ENCODE measurements at regions not wholly inside any gene's neighbourhood (a gene's known extent, or its start where the extent isn't known, plus 50 kb on each side); places are given as distances from the start of the nearest gene placed in this dataset.

GRCh38 chr4:24419181-24420034, 164.9 kb downstream of the DHX15 start:
- H3K4me3 ChIP-seq (ENCODE audit: extremely low read depth, insufficient read depth, low read length, poor library complexity, severe bottlenecking): no peak overlapping the region
- no peaks in the 10 kb centered on the region for H3K36me3 ChIP-seq (ENCODE audit: control insufficient read depth, insufficient read depth, low read length)
- no peak overlapping the region for H3K27ac ChIP-seq (ENCODE audit: low read depth, low read length, severe bottlenecking)
- WGBS, 2 experiments (ENCODE audit: insufficient coverage in 2 of 2): 0 to 3% methylated on average over 3 to 4 of the region's 8 CpGs
- no peaks in the 10 kb centered on the region for H3K9me3 ChIP-seq (ENCODE audit: control insufficient read depth, low read length)
- H3K4me1 ChIP-seq (ENCODE audit: control insufficient read depth, insufficient read depth, low read length, poor library complexity, severe bottlenecking): no peaks in the 10 kb centered on the region

GRCh38 chr4:24417206-24417605, 167.1 kb downstream of the DHX15 start:
- H3K4me3 ChIP-seq (ENCODE audit: extremely low read depth, insufficient read depth, low read length, poor library complexity, severe bottlenecking): no peak overlapping the region
- H3K36me3 ChIP-seq (ENCODE audit: control insufficient read depth, insufficient read depth, low read length): no peaks in the 10 kb centered on the region
- H3K4me1 ChIP-seq (ENCODE audit: control insufficient read depth, insufficient read depth, low read length, poor library complexity, severe bottlenecking): no peaks in the 10 kb centered on the region
- H3K27ac ChIP-seq (ENCODE audit: low read depth, low read length, severe bottlenecking): no peak overlapping the region
- no peaks in the 10 kb centered on the region for H3K9me3 ChIP-seq (ENCODE audit: control insufficient read depth, low read length)

GRCh38 chr4:24416293-24416692, 168.1 kb downstream of the DHX15 start:
- Histone ChIP-seq H3K36me3 (ENCODE audit: control insufficient read depth, insufficient read depth, low read length) (no peaks in the 10 kb centered on the region), H3K4me3 (ENCODE audit: extremely low read depth, insufficient read depth, low read length, poor library complexity, severe bottlenecking) (no peak overlapping the region), H3K9me3 (ENCODE audit: control insufficient read depth, low read length) (no peaks in the 10 kb centered on the region), H3K27ac (ENCODE audit: low read depth, low read length, severe bottlenecking) (no peak overlapping the region), H3K4me1 (ENCODE audit: control insufficient read depth, insufficient read depth, low read length, poor library complexity, severe bottlenecking) (no peaks in the 10 kb centered on the region)
- WGBS, 2 experiments (ENCODE audit: insufficient coverage in 2 of 2): 92 to 96% methylated on average over 4 to 5 of the region's 5 CpGs

- 37 to 40% methylated on average over 5 to 7 of the region's 8 CpGs for WGBS, 2 experiments (ENCODE audit: insufficient coverage in 2 of 2)
- no peaks in the 10 kb centered on the region for H3K4me1 ChIP-seq (ENCODE audit: control insufficient read depth, insufficient read depth, low read length, poor library complexity, severe bottlenecking)
- H3K36me3 ChIP-seq (ENCODE audit: control insufficient read depth, insufficient read depth, low read length): no peaks in the 10 kb centered on the region
- H3K4me3 ChIP-seq (ENCODE audit: extremely low read depth, insufficient read depth, low read length, poor library complexity, severe bottlenecking): no peak overlapping the region
- no peak overlapping the region for H3K27ac ChIP-seq (ENCODE audit: low read depth, low read length, severe bottlenecking)
- H3K9me3 ChIP-seq (ENCODE audit: control insufficient read depth, low read length): no peaks in the 10 kb centered on the region
Observed at GRCh38 chr4:24413311-24413784, 171.0 kb downstream of the DHX15 start.

GRCh38 chr4:24411806-24412205, 172.5 kb downstream of the DHX15 start:
- no peak overlapping the region for H3K4me3 ChIP-seq (ENCODE audit: extremely low read depth, insufficient read depth, low read length, poor library complexity, severe bottlenecking)
- WGBS, 2 experiments (ENCODE audit: insufficient coverage in 2 of 2): no CpG with 5 or more reads among the region's 2 CpGs
- no peak overlapping the region for H3K27ac ChIP-seq (ENCODE audit: low read depth, low read length, severe bottlenecking)
- H3K36me3 ChIP-seq (ENCODE audit: control insufficient read depth, insufficient read depth, low read length): no peaks in the 10 kb centered on the region
- no peaks in the 10 kb centered on the region for H3K4me1 ChIP-seq (ENCODE audit: control insufficient read depth, insufficient read depth, low read length, poor library complexity, severe bottlenecking)
- H3K9me3 ChIP-seq (ENCODE audit: control insufficient read depth, low read length): no peaks in the 10 kb centered on the region

- Histone ChIP-seq H3K36me3 (ENCODE audit: control insufficient read depth, insufficient read depth, low read length) (no peaks in the 10 kb centered on the region), H3K27ac (ENCODE audit: low read depth, low read length, severe bottlenecking) (no peak overlapping the region), H3K4me3 (ENCODE audit: extremely low read depth, insufficient read depth, low read length, poor library complexity, severe bottlenecking) (no peak overlapping the region), H3K4me1 (ENCODE audit: control insufficient read depth, insufficient read depth, low read length, poor library complexity, severe bottlenecking) (no peaks in the 10 kb centered on the region), H3K9me3 (ENCODE audit: control insufficient read depth, low read length) (no peaks in the 10 kb centered on the region)
- WGBS, 2 experiments (ENCODE audit: insufficient coverage in 2 of 2): 89 to 91% methylated on average over 2 of the region's 2 CpGs
Observed at GRCh38 chr4:24411299-24411698, 173.1 kb downstream of the DHX15 start.

- WGBS, 2 experiments (ENCODE audit: insufficient coverage in 2 of 2): no CpG with 5 or more reads among the region's 5 CpGs
- Histone ChIP-seq H3K4me1 (ENCODE audit: control insufficient read depth, insufficient read depth, low read length, poor library complexity, severe bottlenecking) (no peaks in the 10 kb centered on the region), H3K27ac (ENCODE audit: low read depth, low read length, severe bottlenecking) (no peak overlapping the region), H3K9me3 (ENCODE audit: control insufficient read depth, low read length) (no peaks in the 10 kb centered on the region), H3K4me3 (ENCODE audit: extremely low read depth, insufficient read depth, low read length, poor library complexity, severe bottlenecking) (no peak overlapping the region), H3K36me3 (ENCODE audit: control insufficient read depth, insufficient read depth, low read length) (no peaks in the 10 kb centered on the region)
Observed at GRCh38 chr4:24408640-24409039, 175.7 kb downstream of the DHX15 start.

- Histone ChIP-seq H3K4me1 (ENCODE audit: control insufficient read depth, insufficient read depth, low read length, poor library complexity, severe bottlenecking) (no peaks in the 10 kb centered on the region), H3K9me3 (ENCODE audit: control insufficient read depth, low read length) (no peaks in the 10 kb centered on the region), H3K36me3 (ENCODE audit: control insufficient read depth, insufficient read depth, low read length) (no peaks in the 10 kb centered on the region), H3K4me3 (ENCODE audit: extremely low read depth, insufficient read depth, low read length, poor library complexity, severe bottlenecking) (no peak overlapping the region), H3K27ac (ENCODE audit: low read depth, low read length, severe bottlenecking) (no peak overlapping the region)
- 89 to 91% methylated on average over 4 of the region's 5 CpGs for WGBS, 2 experiments (ENCODE audit: insufficient coverage in 2 of 2)
Observed at GRCh38 chr4:24405926-24406325, 178.4 kb downstream of the DHX15 start.

- H3K9me3 ChIP-seq (ENCODE audit: control insufficient read depth, low read length): no peaks in the 10 kb centered on the region
- H3K36me3 ChIP-seq (ENCODE audit: control insufficient read depth, insufficient read depth, low read length): no peaks in the 10 kb centered on the region
- WGBS, 2 experiments (ENCODE audit: insufficient coverage in 2 of 2): 78 to 83% methylated on average over 3 of the region's 5 CpGs
- no peaks in the 10 kb centered on the region for H3K4me1 ChIP-seq (ENCODE audit: control insufficient read depth, insufficient read depth, low read length, poor library complexity, severe bottlenecking)
- H3K27ac ChIP-seq (ENCODE audit: low read depth, low read length, severe bottlenecking): no peak overlapping the region
- no peak overlapping the region for H3K4me3 ChIP-seq (ENCODE audit: extremely low read depth, insufficient read depth, low read length, poor library complexity, severe bottlenecking)
Observed at GRCh38 chr4:24405341-24405740, 179.0 kb downstream of the DHX15 start.

- 75 to 94% methylated on average over 1 to 2 of the region's 3 CpGs for WGBS, 2 experiments (ENCODE audit: insufficient coverage in 2 of 2)
- H3K9me3 ChIP-seq (ENCODE audit: control insufficient read depth, low read length): no peaks in the 10 kb centered on the region
- H3K36me3 ChIP-seq (ENCODE audit: control insufficient read depth, insufficient read depth, low read length): no peaks in the 10 kb centered on the region
- no peak overlapping the region for H3K27ac ChIP-seq (ENCODE audit: low read depth, low read length, severe bottlenecking)
- no peaks in the 10 kb centered on the region for H3K4me1 ChIP-seq (ENCODE audit: control insufficient read depth, insufficient read depth, low read length, poor library complexity, severe bottlenecking)
- no peak overlapping the region for H3K4me3 ChIP-seq (ENCODE audit: extremely low read depth, insufficient read depth, low read length, poor library complexity, severe bottlenecking)
Observed at GRCh38 chr4:24404281-24404680, 180.1 kb downstream of the DHX15 start.

- Histone ChIP-seq H3K9me3 (ENCODE audit: control insufficient read depth, low read length) (no peaks in the 10 kb centered on the region), H3K27ac (ENCODE audit: low read depth, low read length, severe bottlenecking) (no peak overlapping the region), H3K4me1 (ENCODE audit: control insufficient read depth, insufficient read depth, low read length, poor library complexity, severe bottlenecking) (no peaks in the 10 kb centered on the region), H3K36me3 (ENCODE audit: control insufficient read depth, insufficient read depth, low read length) (no peaks in the 10 kb centered on the region), H3K4me3 (ENCODE audit: extremely low read depth, insufficient read depth, low read length, poor library complexity, severe bottlenecking) (no peak overlapping the region)
- 94 to 97% methylated on average over 3 to 4 of the region's 5 CpGs for WGBS, 2 experiments (ENCODE audit: insufficient coverage in 2 of 2)
Observed at GRCh38 chr4:24403265-24403664, 181.1 kb downstream of the DHX15 start.

Data from mesodermal cell (in vitro differentiated cells).